ENCODE measurements at regions not wholly inside any gene's neighbourhood (a gene's known extent, or its start where the extent isn't known, plus 50 kb on each side); places are given as distances from the start of the nearest gene placed in this dataset.

DNA sequence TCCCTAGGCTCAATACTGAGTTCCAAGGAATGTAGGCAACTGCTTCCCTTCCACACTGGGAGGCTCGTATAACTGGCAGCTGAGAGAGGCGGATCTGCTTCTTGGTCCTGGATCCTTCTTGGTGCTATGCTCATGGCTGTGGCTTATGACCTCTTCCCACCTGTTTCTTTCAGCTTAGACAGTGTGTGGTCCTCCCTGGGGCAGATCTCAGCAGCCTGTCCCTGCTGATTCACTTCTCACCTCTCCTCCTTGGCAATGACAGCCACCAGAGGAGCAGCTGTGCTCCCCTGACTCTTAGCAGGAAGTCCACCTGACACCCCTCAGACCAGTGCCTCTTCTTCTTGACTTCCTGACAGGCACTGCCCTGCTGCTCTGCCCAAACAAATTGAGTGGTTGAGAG, 75.1 kb upstream of the PTGFRN start:
- TF ChIP-seq MYC (IDR thresholded peaks at IDR 0.05; ENCODE audit: low read depth, low read length) (no peak), POLR2A (IDR thresholded peaks at IDR 0.05; ENCODE audit: extremely low read depth, insufficient read length) (no peak)
- TF ChIP-seq, protein P1, sequence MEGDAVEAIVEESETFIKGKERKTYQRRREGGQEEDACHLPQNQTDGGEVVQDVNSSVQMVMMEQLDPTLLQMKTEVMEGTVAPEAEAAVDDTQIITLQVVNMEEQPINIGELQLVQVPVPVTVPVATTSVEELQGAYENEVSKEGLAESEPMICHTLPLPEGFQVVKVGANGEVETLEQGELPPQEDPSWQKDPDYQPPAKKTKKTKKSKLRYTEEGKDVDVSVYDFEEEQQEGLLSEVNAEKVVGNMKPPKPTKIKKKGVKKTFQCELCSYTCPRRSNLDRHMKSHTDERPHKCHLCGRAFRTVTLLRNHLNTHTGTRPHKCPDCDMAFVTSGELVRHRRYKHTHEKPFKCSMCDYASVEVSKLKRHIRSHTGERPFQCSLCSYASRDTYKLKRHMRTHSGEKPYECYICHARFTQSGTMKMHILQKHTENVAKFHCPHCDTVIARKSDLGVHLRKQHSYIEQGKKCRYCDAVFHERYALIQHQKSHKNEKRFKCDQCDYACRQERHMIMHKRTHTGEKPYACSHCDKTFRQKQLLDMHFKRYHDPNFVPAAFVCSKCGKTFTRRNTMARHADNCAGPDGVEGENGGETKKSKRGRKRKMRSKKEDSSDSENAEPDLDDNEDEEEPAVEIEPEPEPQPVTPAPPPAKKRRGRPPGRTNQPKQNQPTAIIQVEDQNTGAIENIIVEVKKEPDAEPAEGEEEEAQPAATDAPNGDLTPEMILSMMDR (IDR thresholded peaks at IDR 0.05; ENCODE audit: low read depth, low read length): no peak
- TF ChIP-seq, protein P2, sequence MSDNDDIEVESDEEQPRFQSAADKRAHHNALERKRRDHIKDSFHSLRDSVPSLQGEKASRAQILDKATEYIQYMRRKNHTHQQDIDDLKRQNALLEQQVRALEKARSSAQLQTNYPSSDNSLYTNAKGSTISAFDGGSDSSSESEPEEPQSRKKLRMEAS (IDR thresholded peaks at IDR 0.05; ENCODE audit: low read depth, low read length): no peak

Measured in NB4 (cell line).